ENCODE measurements at regions not wholly inside any gene's neighbourhood (a gene's known extent, or its start where the extent isn't known, plus 50 kb on each side); places are given as distances from the start of the nearest gene placed in this dataset.

GRCh38 chr19:30087381-30088138, 145.5 kb downstream of the URI1 start:
- no peaks in the 10 kb centered on the region for H3K9me2 ChIP-seq
- no peak for DNase-seq
- H3K4me2 ChIP-seq: no peak overlapping the region
- no peak overlapping the region for H2AFZ ChIP-seq (ENCODE audit: low read depth)
- no peaks in the 10 kb centered on the region for H4K20me1 ChIP-seq (ENCODE audit: insufficient read depth)
- H3K9me3 ChIP-seq: no peaks in the 10 kb centered on the region
- no peaks in the 10 kb centered on the region for H3K36me3 ChIP-seq (replicated peaks in 1 of 2; ENCODE audit: control insufficient read depth in 1 of 2, insufficient read depth in 2 of 2, low read length in 1 of 2)
- H3K9ac ChIP-seq: no peak overlapping the region
- H3K4me1 ChIP-seq (ENCODE audit: control insufficient read depth in 1 of 2, insufficient read depth in 2 of 2, low read depth in 1 of 2, low read length in 1 of 2): peaks cover 0 to 30% of the 10 kb centered on the region in 2 experiments; a peak in 2 of 4 replicates
- ChIA-PET POLR2A (no interaction called here), CTCF (no interaction called here)
- no peaks in the 10 kb centered on the region for H3K79me2 ChIP-seq (ENCODE audit: insufficient read depth)
- H3K27ac ChIP-seq (ENCODE audit: low read depth in 2 of 2, low read length in 1 of 2): no peak overlapping the region
- TF ChIP-seq, protein P1, sequence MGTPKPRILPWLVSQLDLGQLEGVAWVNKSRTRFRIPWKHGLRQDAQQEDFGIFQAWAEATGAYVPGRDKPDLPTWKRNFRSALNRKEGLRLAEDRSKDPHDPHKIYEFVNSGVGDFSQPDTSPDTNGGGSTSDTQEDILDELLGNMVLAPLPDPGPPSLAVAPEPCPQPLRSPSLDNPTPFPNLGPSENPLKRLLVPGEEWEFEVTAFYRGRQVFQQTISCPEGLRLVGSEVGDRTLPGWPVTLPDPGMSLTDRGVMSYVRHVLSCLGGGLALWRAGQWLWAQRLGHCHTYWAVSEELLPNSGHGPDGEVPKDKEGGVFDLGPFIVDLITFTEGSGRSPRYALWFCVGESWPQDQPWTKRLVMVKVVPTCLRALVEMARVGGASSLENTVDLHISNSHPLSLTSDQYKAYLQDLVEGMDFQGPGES (IDR thresholded peaks at IDR 0.05; ENCODE audit: low read depth, low read length): no peak
- TF ChIP-seq USF1 (IDR thresholded peaks at IDR 0.05; ENCODE audit: borderline replicate concordance, low read depth): no peak
- TF ChIP-seq NRF1 (IDR thresholded peaks at IDR 0.05; ENCODE audit: low read depth, low read length): no peak
- TF ChIP-seq FOSL2 (IDR thresholded peaks at IDR 0.05; ENCODE audit: borderline replicate concordance, low read depth): no peak
- TF ChIP-seq, protein P2, sequence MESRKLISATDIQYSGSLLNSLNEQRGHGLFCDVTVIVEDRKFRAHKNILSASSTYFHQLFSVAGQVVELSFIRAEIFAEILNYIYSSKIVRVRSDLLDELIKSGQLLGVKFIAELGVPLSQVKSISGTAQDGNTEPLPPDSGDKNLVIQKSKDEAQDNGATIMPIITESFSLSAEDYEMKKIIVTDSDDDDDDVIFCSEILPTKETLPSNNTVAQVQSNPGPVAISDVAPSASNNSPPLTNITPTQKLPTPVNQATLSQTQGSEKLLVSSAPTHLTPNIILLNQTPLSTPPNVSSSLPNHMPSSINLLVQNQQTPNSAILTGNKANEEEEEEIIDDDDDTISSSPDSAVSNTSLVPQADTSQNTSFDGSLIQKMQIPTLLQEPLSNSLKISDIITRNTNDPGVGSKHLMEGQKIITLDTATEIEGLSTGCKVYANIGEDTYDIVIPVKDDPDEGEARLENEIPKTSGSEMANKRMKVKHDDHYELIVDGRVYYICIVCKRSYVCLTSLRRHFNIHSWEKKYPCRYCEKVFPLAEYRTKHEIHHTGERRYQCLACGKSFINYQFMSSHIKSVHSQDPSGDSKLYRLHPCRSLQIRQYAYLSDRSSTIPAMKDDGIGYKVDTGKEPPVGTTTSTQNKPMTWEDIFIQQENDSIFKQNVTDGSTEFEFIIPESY (IDR thresholded peaks at IDR 0.05; ENCODE audit: borderline replicate concordance, low read depth): no peak
- TF ChIP-seq, protein P3, sequence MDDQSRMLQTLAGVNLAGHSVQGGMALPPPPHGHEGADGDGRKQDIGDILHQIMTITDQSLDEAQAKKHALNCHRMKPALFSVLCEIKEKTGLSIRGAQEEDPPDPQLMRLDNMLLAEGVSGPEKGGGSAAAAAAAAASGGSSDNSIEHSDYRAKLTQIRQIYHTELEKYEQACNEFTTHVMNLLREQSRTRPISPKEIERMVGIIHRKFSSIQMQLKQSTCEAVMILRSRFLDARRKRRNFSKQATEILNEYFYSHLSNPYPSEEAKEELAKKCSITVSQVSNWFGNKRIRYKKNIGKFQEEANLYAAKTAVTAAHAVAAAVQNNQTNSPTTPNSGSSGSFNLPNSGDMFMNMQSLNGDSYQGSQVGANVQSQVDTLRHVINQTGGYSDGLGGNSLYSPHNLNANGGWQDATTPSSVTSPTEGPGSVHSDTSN (IDR thresholded peaks at IDR 0.05): no peak
- TF ChIP-seq REST (IDR thresholded peaks at IDR 0.05; ENCODE audit: low read depth, low read length): no peak
- TF ChIP-seq EZH2phosphoT487 (IDR thresholded peaks at IDR 0.05; ENCODE audit: borderline replicate concordance, low read depth): no peak
- TF ChIP-seq MAX (IDR thresholded peaks at IDR 0.05; ENCODE audit: low read depth): no peak
- no peak for TF ChIP-seq MEF2A (IDR thresholded peaks at IDR 0.05; ENCODE audit: borderline replicate concordance, low read depth)
- TF ChIP-seq RFX5 (IDR thresholded peaks at IDR 0.05; ENCODE audit: low read length): no peak
- TF ChIP-seq FOXJ3 (CRISPR knock-in tag; IDR thresholded peaks at IDR 0.05): no peak
- no peak for TF ChIP-seq GATA2 (CRISPR knock-in tag; IDR thresholded peaks at IDR 0.05)
- no peak for TF ChIP-seq SMC3 (IDR thresholded peaks at IDR 0.05; ENCODE audit: low read depth, low read length)
- TF ChIP-seq TAF1 (IDR thresholded peaks at IDR 0.05; ENCODE audit: borderline replicate concordance, low read depth, low read length): no peak
- no peak for TF ChIP-seq YY1 (IDR thresholded peaks at IDR 0.05; ENCODE audit: low read depth)
- H3F3A ChIP-seq (replicated peaks; ENCODE audit: insufficient read depth): no peaks in the 10 kb centered on the region
- no peak overlapping the region for H3K4me3 ChIP-seq (ENCODE audit: low read depth in 2 of 2, low read length in 1 of 2)
- H3K27me3 ChIP-seq (ENCODE audit: insufficient read depth): no peaks in the 10 kb centered on the region
- WGBS (ENCODE audit: low lambda C conversion rate): 29% methylated on average over 10 of the region's 11 CpGs

Measured in SK-N-SH (cell line).